Left lung (tissue), 4 donors: ENCODE measurements at regions not wholly inside any gene's neighbourhood (a gene's known extent, or its start where the extent isn't known, plus 50 kb on each side); places are given as distances from the start of the nearest gene placed in this dataset.
A peak's percentile ranks its signal among the peaks of the same experiment; 100 is the strongest.

Experiments
- ATAC-seq: fragments of 200-7000 bp; cut with Tn5 transposase; one replicate; pipeline ENCODE4 v1.9.1; 2020; ENCODE audit warnings: moderate library complexity
- DNase-seq, 4 donors: peaks; one replicate each; pipeline ENCODE4 v3.0.0-alpha.2; 2013 to 2020
- H3K27ac ChIP-seq, 2 donors: fragments of 200-600 bp; sonication (generic) in 1 of 2; one replicate each; pipeline versions ENCODE4 v1.5.0 to v1.8.0; 2020 to 2021
- H3K27me3 ChIP-seq, 2 donors: fragments of 200-600 bp; sonication (generic) in 1 of 2; one replicate each; pipeline versions ENCODE4 v1.5.0 to v1.8.0; 2020 to 2021
- H3K36me3 ChIP-seq, 2 donors: fragments of 200-600 bp; sonication (generic) in 1 of 2; one replicate each; pipeline versions ENCODE4 v1.5.0 to v1.8.0; 2020 to 2021
- H3K4me1 ChIP-seq, 2 donors: fragments of 200-600 bp; one replicate each; pipeline ENCODE4 v1.8.0; 2021
- H3K4me3 ChIP-seq, 2 donors: fragments of 200-600 bp; sonication (generic) in 1 of 2; one replicate each; pipeline versions ENCODE4 v1.5.0 to v1.8.0; 2020 to 2021; ENCODE audit warnings: mild to moderate bottlenecking in 1 of 2
- H3K9me3 ChIP-seq, 2 donors: fragments of 200-600 bp; sonication (generic) in 1 of 2; one replicate each; pipeline versions ENCODE4 v1.5.0 to v1.8.0; 2020 to 2021
- intact Hi-C, 2 donors: fragments of 100-400 bp; cut with DNase I; formaldehyde crosslinking; loops; one replicate each; pipeline versions ENCODE4 v1.11.2 to v1.14.2; 2022
- TF ChIP-seq, protein P1 (sequence below), 2 donors: fragments of 200-600 bp; sonication (generic) in 1 of 2; IDR thresholded peaks; one replicate each; pipeline versions ENCODE4 v1.5.0 to v1.8.0; 2021; ENCODE audit warnings: antibody characterized with exemption in 2 of 2
- donor health status: DM: no; HTN: yes; CAD: no.
- donor health status: DM: no; HTN: no; CAD: no.

DNA sequence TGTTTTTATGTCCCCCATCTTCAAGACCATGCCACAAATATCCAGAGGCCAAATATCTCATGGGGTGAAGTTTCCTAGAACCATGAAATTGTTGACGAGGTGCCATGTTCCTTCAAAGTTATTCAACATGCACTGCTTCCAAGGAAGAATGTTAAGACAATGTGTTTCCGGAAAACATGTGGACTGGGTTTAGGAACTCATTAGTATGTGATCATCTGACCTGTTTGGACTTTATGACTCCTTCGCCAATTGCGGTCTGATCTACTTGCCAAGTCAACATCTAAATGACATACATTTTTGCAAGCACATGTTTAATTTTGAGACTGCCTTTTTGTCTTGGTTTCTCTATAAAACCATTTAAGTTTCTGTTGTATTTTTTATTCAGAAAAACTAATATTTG, 234.8 kb downstream of the MAF start:
- DNase-seq (no peak), ATAC-seq (no peak)
- no peak overlapping the region for H3K27ac ChIP-seq
- intact Hi-C loops: no loop called here
- no peaks in the 10 kb centered on the region for H3K27me3 ChIP-seq
- H3K4me1 ChIP-seq: no peaks in the 10 kb centered on the region
- no peaks in the 10 kb centered on the region for H3K9me3 ChIP-seq
- no peaks in the 10 kb centered on the region for H3K36me3 ChIP-seq
- no peak overlapping the region for H3K4me3 ChIP-seq
- TF ChIP-seq, protein P1, sequence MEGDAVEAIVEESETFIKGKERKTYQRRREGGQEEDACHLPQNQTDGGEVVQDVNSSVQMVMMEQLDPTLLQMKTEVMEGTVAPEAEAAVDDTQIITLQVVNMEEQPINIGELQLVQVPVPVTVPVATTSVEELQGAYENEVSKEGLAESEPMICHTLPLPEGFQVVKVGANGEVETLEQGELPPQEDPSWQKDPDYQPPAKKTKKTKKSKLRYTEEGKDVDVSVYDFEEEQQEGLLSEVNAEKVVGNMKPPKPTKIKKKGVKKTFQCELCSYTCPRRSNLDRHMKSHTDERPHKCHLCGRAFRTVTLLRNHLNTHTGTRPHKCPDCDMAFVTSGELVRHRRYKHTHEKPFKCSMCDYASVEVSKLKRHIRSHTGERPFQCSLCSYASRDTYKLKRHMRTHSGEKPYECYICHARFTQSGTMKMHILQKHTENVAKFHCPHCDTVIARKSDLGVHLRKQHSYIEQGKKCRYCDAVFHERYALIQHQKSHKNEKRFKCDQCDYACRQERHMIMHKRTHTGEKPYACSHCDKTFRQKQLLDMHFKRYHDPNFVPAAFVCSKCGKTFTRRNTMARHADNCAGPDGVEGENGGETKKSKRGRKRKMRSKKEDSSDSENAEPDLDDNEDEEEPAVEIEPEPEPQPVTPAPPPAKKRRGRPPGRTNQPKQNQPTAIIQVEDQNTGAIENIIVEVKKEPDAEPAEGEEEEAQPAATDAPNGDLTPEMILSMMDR (IDR thresholded peaks at IDR 0.05): no peak

DNA sequence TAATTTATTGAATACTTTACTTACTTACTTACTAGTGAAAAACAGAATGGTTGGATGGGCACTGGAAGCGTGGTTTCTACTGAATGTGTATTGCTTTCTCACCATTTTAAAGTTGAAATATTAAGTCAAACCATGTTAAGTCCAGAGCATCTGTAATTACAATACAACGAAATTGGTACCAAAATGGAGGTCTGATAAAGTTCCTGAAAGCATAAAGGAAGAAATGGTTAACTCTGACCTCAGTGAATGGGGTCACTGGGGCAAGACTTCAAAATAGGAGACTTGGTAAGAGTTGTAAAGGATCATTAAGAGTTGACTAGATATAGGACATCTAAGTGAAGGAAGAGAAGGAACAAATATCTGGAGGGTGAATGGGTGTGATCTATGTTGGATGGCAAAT, 237.1 kb downstream of the MAF start:
- TF ChIP-seq, protein P1 (IDR thresholded peaks at IDR 0.05): no peak
- intact Hi-C loops: no loop called here
- Histone ChIP-seq H3K36me3 (no peaks in the 10 kb centered on the region), H3K4me3 (no peak overlapping the region), H3K27ac (no peak overlapping the region), H3K27me3 (no peaks in the 10 kb centered on the region), H3K9me3 (no peaks in the 10 kb centered on the region), H3K4me1 (no peaks in the 10 kb centered on the region)
- DNase-seq (no peak), ATAC-seq (no peak)

DNA sequence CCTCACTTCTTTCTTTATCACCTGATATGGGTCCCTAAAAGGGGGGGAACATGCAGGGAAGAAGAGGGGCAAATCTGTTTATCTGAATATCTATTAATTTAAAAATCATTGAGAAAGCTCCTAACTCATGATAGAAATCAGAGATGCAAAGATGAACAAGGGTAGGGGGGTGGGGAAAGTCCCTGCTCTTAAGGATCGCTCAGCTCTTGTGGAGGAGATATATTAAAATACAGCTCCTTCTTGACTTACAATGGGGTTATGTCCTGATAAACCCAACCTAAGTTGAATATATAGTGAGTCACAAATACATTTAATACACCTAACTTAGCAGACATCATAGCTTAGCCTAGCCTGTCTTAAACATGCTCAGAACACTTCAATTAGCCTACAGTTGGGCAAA, 237.5 kb downstream of the MAF start:
- H3K4me1 ChIP-seq: no peaks in the 10 kb centered on the region
- no peaks in the 10 kb centered on the region for H3K9me3 ChIP-seq
- TF ChIP-seq, protein P1 (IDR thresholded peaks at IDR 0.05): no peak
- H3K27me3 ChIP-seq: no peaks in the 10 kb centered on the region
- no peak for DNase-seq
- H3K4me3 ChIP-seq: no peak overlapping the region
- ATAC-seq: no peak
- intact Hi-C loops: no loop called here
- H3K36me3 ChIP-seq: no peaks in the 10 kb centered on the region
- H3K27ac ChIP-seq: no peak overlapping the region

DNA sequence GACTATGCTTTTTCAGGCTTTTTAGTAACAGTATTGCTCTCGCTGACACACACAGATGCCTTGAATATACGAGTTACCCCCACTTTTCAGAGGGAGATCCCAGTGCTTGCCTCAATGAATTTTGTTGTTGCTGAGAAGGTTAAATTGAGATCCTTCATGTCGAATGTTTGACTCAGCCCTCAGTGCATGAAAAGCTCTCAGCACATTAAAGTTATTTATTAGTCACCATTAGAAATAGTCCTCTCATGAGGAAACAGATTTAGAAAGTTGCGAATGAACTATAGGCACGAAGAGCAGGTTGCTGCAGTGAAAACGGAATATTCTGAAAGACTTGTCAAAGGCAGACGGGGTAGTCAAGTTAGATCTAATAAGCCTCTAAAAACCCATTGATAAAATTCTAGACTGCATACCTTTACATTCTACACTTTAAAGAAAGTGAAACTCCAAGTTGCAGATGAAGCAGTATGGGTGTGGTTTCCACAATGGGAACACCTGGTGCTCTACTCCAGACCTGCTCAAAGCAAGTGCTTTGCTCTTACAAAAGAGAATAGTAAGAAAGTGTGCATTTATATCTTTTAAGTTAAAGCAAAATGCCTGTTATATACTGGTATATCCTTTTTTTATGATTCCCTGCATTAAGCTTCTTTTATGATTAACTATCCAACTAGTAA, 238.1 kb downstream of the MAF start:
- Histone ChIP-seq H3K27ac (no peak overlapping the region), H3K27me3 (no peaks in the 10 kb centered on the region), H3K9me3 (no peaks in the 10 kb centered on the region), H3K4me1 (no peaks in the 10 kb centered on the region), H3K4me3 (no peak overlapping the region), H3K36me3 (no peaks in the 10 kb centered on the region)
- DNase-seq (no peak), ATAC-seq (peak; percentile 73)
- intact Hi-C loops: no loop called here
- TF ChIP-seq, protein P1 (IDR thresholded peaks at IDR 0.05): no peak

DNA sequence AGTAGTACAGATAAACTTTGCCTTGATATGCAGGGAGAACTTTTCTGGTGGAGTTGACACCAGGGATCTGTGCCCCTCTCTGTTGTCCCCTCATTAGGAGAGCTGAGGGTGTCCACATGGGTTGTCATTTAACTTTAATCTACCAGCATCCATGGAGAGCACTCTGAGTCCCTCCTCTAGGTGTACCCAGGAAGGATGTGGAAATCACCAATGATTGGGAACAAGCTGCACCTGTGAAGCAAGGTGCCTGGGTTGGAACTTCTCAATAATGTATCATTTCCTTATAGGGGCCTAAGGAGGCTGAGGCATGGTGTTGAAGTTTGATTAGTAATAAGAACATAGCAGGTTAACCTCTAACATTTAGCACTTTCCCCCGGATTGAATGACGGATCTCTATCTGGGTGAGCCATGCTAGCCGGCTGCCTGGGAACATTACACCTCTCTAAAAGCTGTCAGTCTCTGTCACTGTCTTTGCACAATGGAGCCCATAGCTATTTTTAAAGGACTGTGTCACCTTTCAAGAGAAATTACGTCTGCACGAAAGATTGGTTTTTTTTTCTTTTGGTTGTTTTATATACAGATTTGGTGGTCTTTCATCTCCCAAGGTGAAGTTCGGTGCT, 239.3 kb downstream of the MAF start:
- ATAC-seq (no peak), DNase-seq (no peak)
- Histone ChIP-seq H3K4me3 (no peak overlapping the region), H3K9me3 (no peaks in the 10 kb centered on the region), H3K27me3 (no peaks in the 10 kb centered on the region), H3K4me1 (no peaks in the 10 kb centered on the region), H3K36me3 (no peaks in the 10 kb centered on the region), H3K27ac (no peak overlapping the region)
- TF ChIP-seq, protein P1 (IDR thresholded peaks at IDR 0.05): no peak
- intact Hi-C loops: no loop called here
